ENCODE measurements at regions not wholly inside any gene's neighbourhood (a gene's known extent, or its start where the extent isn't known, plus 50 kb on each side); places are given as distances from the start of the nearest gene placed in this dataset.
"Not testable (repeated sequence)": the region's sequence is repeated elsewhere in the genome, so short reads cannot be mapped to it uniquely, and the experiment has no call there.

- H3K27me3 ChIP-seq (replicated peaks; ENCODE audit: control insufficient read depth, insufficient read depth, low read length); H3K4me1 Mint-ChIP-seq (ENCODE audit: low read depth, unreplicated experiment); DNase-seq; H3K9me3 Mint-ChIP-seq (ENCODE audit: unreplicated experiment); H3K4me1 ChIP-seq; H3K27ac Mint-ChIP-seq (ENCODE audit: unreplicated experiment); POLR2A ChIA-PET; H3K36me3 ChIP-seq (ENCODE audit: control insufficient read depth, insufficient read depth, low read length); H3K4me3 Mint-ChIP-seq (ENCODE audit: unreplicated experiment); H3K36me3 Mint-ChIP-seq (ENCODE audit: insufficient read depth, unreplicated experiment); CTCF ChIA-PET; H3K27me3 Mint-ChIP-seq (ENCODE audit: insufficient read depth, unreplicated experiment); H3K9me3 ChIP-seq; intact Hi-C loops (cut with micrococcal nuclease; ENCODE audit: unreplicated experiment); BruUV-seq (replicated peaks); H3K4me3 ChIP-seq (ENCODE audit: low read depth, low read length): not testable (repeated sequence)
Observed at GRCh38 chr2:91500246-91500977, 2808.9 kb downstream of the RPIA start.

GRCh38 chr2:91500978-91501310 is 2809.5 kb downstream of the RPIA start:
- BruUV-seq (replicated peaks); CTCF ChIA-PET; H3K4me1 Mint-ChIP-seq (ENCODE audit: low read depth, unreplicated experiment); DNase-seq; intact Hi-C loops (cut with micrococcal nuclease; ENCODE audit: unreplicated experiment); H3K27me3 Mint-ChIP-seq (ENCODE audit: insufficient read depth, unreplicated experiment); H3K9me3 Mint-ChIP-seq (ENCODE audit: unreplicated experiment); H3K27ac Mint-ChIP-seq (ENCODE audit: unreplicated experiment); H3K4me1 ChIP-seq; H3K36me3 ChIP-seq (ENCODE audit: control insufficient read depth, insufficient read depth, low read length); H3K4me3 ChIP-seq (ENCODE audit: low read depth, low read length); H3K9me3 ChIP-seq; H3K27me3 ChIP-seq (replicated peaks; ENCODE audit: control insufficient read depth, insufficient read depth, low read length); POLR2A ChIA-PET; H3K36me3 Mint-ChIP-seq (ENCODE audit: insufficient read depth, unreplicated experiment); H3K4me3 Mint-ChIP-seq (ENCODE audit: unreplicated experiment): not testable (repeated sequence)

- H3K27me3 ChIP-seq (replicated peaks; ENCODE audit: control insufficient read depth, insufficient read depth, low read length); H3K4me1 Mint-ChIP-seq (ENCODE audit: low read depth, unreplicated experiment); H3K36me3 Mint-ChIP-seq (ENCODE audit: insufficient read depth, unreplicated experiment); H3K27ac Mint-ChIP-seq (ENCODE audit: unreplicated experiment); DNase-seq; intact Hi-C loops (cut with micrococcal nuclease; ENCODE audit: unreplicated experiment); H3K27me3 Mint-ChIP-seq (ENCODE audit: insufficient read depth, unreplicated experiment); H3K4me3 Mint-ChIP-seq (ENCODE audit: unreplicated experiment); H3K9me3 ChIP-seq; H3K36me3 ChIP-seq (ENCODE audit: control insufficient read depth, insufficient read depth, low read length); POLR2A ChIA-PET; H3K4me1 ChIP-seq; H3K9me3 Mint-ChIP-seq (ENCODE audit: unreplicated experiment); CTCF ChIA-PET; BruUV-seq (replicated peaks); H3K4me3 ChIP-seq (ENCODE audit: low read depth, low read length): not testable (repeated sequence)
Observed at GRCh38 chr2:91501481-91502080, 2810.1 kb downstream of the RPIA start.

GRCh38 chr2:91503572-91503958 is 2812.1 kb downstream of the RPIA start:
- POLR2A ChIA-PET; H3K4me1 Mint-ChIP-seq (ENCODE audit: low read depth, unreplicated experiment); DNase-seq; H3K4me3 ChIP-seq (ENCODE audit: low read depth, low read length); intact Hi-C loops (cut with micrococcal nuclease; ENCODE audit: unreplicated experiment); H3K9me3 ChIP-seq; H3K27me3 ChIP-seq (replicated peaks; ENCODE audit: control insufficient read depth, insufficient read depth, low read length); H3K4me3 Mint-ChIP-seq (ENCODE audit: unreplicated experiment); H3K9me3 Mint-ChIP-seq (ENCODE audit: unreplicated experiment); H3K4me1 ChIP-seq; BruUV-seq (replicated peaks); H3K36me3 ChIP-seq (ENCODE audit: control insufficient read depth, insufficient read depth, low read length); H3K36me3 Mint-ChIP-seq (ENCODE audit: insufficient read depth, unreplicated experiment); CTCF ChIA-PET; H3K27me3 Mint-ChIP-seq (ENCODE audit: insufficient read depth, unreplicated experiment); H3K27ac Mint-ChIP-seq (ENCODE audit: unreplicated experiment): not testable (repeated sequence)

GRCh38 chr2:91503959-91504741 is 2812.7 kb downstream of the RPIA start:
- H3K9me3 Mint-ChIP-seq (ENCODE audit: unreplicated experiment); H3K27me3 Mint-ChIP-seq (ENCODE audit: insufficient read depth, unreplicated experiment); H3K36me3 ChIP-seq (ENCODE audit: control insufficient read depth, insufficient read depth, low read length); CTCF ChIA-PET; H3K27ac Mint-ChIP-seq (ENCODE audit: unreplicated experiment); intact Hi-C loops (cut with micrococcal nuclease; ENCODE audit: unreplicated experiment); H3K4me1 ChIP-seq; H3K27me3 ChIP-seq (replicated peaks; ENCODE audit: control insufficient read depth, insufficient read depth, low read length); H3K9me3 ChIP-seq; H3K4me3 ChIP-seq (ENCODE audit: low read depth, low read length); BruUV-seq (replicated peaks); H3K4me1 Mint-ChIP-seq (ENCODE audit: low read depth, unreplicated experiment); H3K4me3 Mint-ChIP-seq (ENCODE audit: unreplicated experiment); H3K36me3 Mint-ChIP-seq (ENCODE audit: insufficient read depth, unreplicated experiment); POLR2A ChIA-PET: not testable (repeated sequence)
- peak in 1 of 2 experiments; percentile 30 for DNase-seq

- BruUV-seq (replicated peaks); DNase-seq; H3K36me3 ChIP-seq (ENCODE audit: control insufficient read depth, insufficient read depth, low read length); H3K9me3 ChIP-seq; H3K36me3 Mint-ChIP-seq (ENCODE audit: insufficient read depth, unreplicated experiment); H3K27ac Mint-ChIP-seq (ENCODE audit: unreplicated experiment); H3K4me1 Mint-ChIP-seq (ENCODE audit: low read depth, unreplicated experiment); POLR2A ChIA-PET; H3K27me3 ChIP-seq (replicated peaks; ENCODE audit: control insufficient read depth, insufficient read depth, low read length); H3K4me3 ChIP-seq (ENCODE audit: low read depth, low read length); H3K4me3 Mint-ChIP-seq (ENCODE audit: unreplicated experiment); H3K27me3 Mint-ChIP-seq (ENCODE audit: insufficient read depth, unreplicated experiment); CTCF ChIA-PET; intact Hi-C loops (cut with micrococcal nuclease; ENCODE audit: unreplicated experiment); H3K4me1 ChIP-seq; H3K9me3 Mint-ChIP-seq (ENCODE audit: unreplicated experiment): not testable (repeated sequence)
Observed at GRCh38 chr2:91508816-91509215, 2817.3 kb downstream of the RPIA start.

- H3K4me1 ChIP-seq; H3K9me3 Mint-ChIP-seq (ENCODE audit: unreplicated experiment); H3K36me3 Mint-ChIP-seq (ENCODE audit: insufficient read depth, unreplicated experiment); H3K9me3 ChIP-seq; H3K4me1 Mint-ChIP-seq (ENCODE audit: low read depth, unreplicated experiment); POLR2A ChIA-PET; CTCF ChIA-PET; H3K27ac Mint-ChIP-seq (ENCODE audit: unreplicated experiment); DNase-seq; H3K4me3 ChIP-seq (ENCODE audit: low read depth, low read length); intact Hi-C loops (cut with micrococcal nuclease; ENCODE audit: unreplicated experiment); H3K36me3 ChIP-seq (ENCODE audit: control insufficient read depth, insufficient read depth, low read length); H3K27me3 Mint-ChIP-seq (ENCODE audit: insufficient read depth, unreplicated experiment); BruUV-seq (replicated peaks); H3K4me3 Mint-ChIP-seq (ENCODE audit: unreplicated experiment); H3K27me3 ChIP-seq (replicated peaks; ENCODE audit: control insufficient read depth, insufficient read depth, low read length): not testable (repeated sequence)
Observed at GRCh38 chr2:91509276-91509675, 2817.8 kb downstream of the RPIA start.

Measured in Caco-2 (cell line).